Epithelial cell of proximal tubule (primary cell): ENCODE measurements at regions not wholly inside any gene's neighbourhood (a gene's known extent, or its start where the extent isn't known, plus 50 kb on each side); places are given as distances from the start of the nearest gene placed in this dataset.
"Not testable (repeated sequence)": the region's sequence is repeated elsewhere in the genome, so short reads cannot be mapped to it uniquely, and the experiment has no call there.

Experiments used
- DNase-seq: peaks from one replicate; pipeline ENCODE4 v3.0.0-alpha.2; 2011; ENCODE audit warnings: low read depth
- H3K4me3 ChIP-seq: 2 replicates; pipeline ENCODE4 v1.5.1; 2011; ENCODE audit warnings: low read depth, mild to moderate bottlenecking, low read length
- TF ChIP-seq, protein P1 (sequence below): conservative IDR thresholded peaks from 2 replicates; pipeline ENCODE4 v1.5.1; 2012; ENCODE audit warnings: low read depth, mild to moderate bottlenecking, low read length

DNA sequence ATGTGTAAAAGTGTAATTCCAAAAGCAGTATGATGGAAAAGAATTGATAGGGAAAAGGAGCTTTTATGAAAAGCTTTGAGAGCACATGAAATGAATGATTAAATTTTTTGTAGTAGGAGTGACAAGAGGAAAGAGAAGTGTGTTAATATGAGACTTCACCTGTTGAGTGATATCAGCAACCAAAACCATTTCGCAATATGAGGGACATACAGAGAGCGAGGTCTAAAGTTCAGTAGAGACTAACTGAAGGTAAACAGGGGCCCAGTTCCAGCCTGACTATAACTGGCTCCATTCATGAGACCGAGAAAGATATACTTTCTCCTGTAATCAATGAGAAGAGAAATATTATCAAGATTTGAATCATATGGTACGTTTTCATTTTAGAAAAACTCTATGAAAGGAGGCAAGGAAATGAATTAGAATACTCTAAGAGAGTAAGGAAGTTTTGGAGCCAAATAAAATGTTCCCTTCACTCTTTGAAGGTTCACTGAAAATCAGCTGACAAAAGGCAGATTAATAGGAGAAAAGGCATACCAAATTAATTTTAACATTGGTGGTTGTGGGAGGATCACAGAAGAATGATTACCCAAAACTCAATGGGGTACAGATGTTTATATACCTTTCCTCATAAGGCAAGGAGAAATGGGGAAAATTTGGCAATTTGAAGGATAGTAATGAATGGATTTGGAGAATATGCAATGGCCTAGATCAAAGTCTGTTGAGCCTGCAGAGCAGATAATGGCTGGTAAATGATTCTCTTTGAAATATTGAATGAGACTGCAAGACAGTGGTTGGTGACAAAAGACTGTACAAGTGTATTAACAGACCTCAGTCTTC, 932.2 kb downstream of the TDRD15 start:
- DNase-seq: no peak
- no peak overlapping the region for H3K4me3 ChIP-seq
- TF ChIP-seq, protein P1, sequence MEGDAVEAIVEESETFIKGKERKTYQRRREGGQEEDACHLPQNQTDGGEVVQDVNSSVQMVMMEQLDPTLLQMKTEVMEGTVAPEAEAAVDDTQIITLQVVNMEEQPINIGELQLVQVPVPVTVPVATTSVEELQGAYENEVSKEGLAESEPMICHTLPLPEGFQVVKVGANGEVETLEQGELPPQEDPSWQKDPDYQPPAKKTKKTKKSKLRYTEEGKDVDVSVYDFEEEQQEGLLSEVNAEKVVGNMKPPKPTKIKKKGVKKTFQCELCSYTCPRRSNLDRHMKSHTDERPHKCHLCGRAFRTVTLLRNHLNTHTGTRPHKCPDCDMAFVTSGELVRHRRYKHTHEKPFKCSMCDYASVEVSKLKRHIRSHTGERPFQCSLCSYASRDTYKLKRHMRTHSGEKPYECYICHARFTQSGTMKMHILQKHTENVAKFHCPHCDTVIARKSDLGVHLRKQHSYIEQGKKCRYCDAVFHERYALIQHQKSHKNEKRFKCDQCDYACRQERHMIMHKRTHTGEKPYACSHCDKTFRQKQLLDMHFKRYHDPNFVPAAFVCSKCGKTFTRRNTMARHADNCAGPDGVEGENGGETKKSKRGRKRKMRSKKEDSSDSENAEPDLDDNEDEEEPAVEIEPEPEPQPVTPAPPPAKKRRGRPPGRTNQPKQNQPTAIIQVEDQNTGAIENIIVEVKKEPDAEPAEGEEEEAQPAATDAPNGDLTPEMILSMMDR: no peak

DNA sequence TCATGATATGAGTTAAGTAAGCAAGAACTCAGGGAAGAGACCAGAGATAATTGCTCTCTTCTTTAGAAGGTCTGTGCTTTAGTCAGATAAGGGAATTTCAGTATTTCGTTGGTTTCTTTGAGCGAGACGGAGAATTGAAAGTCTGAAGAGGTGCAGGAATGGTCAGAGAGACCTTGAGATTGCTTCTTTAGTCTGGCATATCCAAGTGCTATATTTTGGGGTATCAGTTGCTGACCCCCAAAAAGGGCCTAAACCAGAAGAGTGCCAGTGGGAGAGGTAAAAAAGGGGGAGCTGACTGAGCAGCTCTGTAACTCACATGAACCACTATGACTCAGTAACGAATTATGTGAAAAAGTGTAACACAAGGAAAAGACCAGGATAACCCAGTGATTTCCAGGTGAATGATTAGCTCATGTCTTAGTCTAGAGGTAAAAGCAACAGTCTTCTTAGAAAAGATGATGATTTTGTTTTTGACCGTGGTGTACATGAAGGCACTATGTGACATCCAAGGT, 932.9 kb downstream of the TDRD15 start:
- TF ChIP-seq, protein P1: no peak
- peak; percentile 39 for DNase-seq
- H3K4me3 ChIP-seq: no peak overlapping the region

DNA sequence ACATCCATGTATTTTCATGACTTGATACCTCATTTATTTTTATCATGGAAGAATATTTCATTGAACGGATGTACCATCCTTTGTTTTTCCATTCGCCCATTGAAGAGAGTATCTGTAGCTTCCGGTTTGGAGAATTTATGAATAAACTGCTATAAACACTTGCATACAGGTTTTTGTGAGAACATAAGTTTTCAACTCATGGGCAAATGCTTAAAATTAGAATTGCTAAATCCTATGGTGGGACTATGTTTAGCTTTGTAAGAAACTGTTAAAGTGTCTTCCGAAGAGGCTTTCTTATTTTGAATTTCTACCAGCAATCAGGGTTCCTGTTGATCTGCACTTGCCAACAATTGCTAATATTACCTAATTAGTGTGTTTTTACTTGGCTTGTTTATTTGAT, 938.9 kb downstream of the TDRD15 start:
- TF ChIP-seq, protein P1: no peak
- no peak overlapping the region for H3K4me3 ChIP-seq
- DNase-seq: no peak

DNA sequence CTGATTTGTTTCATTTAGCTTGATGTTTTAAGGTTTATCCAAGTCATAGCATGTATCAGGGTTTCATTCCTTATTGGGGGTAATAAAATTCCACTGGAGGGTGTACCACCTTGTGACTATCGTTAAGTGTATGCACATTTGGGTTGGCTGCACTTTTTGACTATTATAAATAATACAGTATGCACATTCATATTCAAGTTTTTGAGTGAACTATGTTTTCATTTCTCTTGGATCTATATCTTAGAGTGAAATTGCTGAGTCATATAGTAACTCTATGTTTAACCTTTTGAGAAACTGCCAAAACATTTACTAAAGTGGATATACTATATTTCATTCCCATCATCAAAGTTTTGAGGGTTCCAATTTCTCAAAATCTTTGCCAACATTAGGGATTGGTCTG, 952.7 kb downstream of the TDRD15 start:
- TF ChIP-seq, protein P1: no peak
- no peak for DNase-seq
- H3K4me3 ChIP-seq: no peak overlapping the region

DNA sequence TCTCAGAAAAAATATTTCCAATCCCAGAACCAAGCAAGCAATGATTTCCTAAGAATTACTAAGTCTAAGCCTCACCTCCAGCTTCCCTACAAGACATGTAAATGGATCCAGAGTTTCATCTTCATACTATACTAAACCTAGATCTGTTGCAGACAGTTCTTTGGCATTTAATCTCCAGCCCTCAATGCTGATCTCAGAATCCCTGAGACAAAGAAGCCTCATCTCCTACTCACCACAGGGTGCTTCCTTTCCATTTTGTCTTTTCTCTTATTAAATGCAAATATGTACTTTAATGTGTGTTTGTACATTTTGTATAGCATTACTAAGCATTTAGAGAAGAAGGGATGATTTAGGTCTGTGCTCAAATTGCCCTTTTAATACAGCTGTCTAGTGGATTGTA, 954.9 kb downstream of the TDRD15 start:
- TF ChIP-seq, protein P1: no peak
- no peak for DNase-seq
- no peak overlapping the region for H3K4me3 ChIP-seq

DNA sequence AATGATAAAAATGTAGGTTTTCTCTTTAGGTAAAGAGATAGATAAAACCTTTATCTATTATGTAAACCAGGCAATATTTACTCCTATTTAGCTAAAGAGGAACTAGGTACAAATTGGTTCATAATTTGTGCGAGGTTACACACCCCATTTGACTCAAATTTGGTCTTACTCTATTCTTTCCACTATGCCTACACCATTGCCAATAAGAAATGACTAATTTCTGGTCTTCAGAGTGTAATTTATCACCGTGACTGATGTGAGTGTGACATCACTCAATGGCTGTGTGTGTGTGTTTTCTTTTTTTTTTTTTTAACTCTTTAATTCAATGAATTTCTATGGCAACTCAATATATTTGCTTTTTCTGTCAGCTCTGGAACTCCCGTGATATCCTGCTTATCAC, 955.8 kb downstream of the TDRD15 start:
- DNase-seq: no peak
- no peak overlapping the region for H3K4me3 ChIP-seq
- TF ChIP-seq, protein P1: no peak

DNA sequence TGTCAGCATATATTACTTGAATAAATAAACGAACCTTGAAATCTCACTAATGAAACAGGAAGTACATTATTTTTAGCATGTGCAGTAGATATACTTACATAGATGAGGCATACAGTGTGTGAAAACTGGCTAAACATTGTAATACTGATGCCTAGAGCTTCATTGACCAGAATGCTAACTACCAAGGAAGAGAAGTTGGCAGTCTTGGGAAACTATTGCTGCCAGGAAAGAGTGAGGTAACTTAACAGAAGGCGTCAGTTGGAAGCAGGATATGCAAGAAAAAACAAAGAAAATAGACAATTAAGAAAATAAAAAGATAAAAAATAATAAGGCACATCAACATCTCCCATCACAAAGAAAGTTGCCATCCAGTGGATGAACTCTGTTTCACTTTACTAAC, 963.0 kb downstream of the TDRD15 start:
- H3K4me3 ChIP-seq: no peak overlapping the region
- TF ChIP-seq, protein P1: no peak
- DNase-seq: no peak

DNA sequence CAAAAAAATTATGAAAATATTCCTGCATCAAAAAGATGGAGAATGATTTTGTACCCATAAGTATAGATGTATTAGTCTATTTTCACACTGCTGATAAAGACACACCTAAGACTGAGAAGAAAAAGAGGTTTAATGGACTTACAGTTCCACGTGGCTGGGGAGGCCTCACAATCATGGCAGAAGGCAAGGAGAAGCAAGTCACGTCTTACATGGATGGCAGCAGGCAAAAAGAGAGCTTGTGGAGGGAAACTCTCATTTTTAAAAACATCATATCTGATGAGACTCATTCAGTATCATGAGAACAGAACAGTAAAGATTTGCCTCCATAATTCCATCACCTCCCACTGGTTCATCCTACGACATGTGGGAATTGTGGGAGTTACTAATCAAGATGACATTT, 979.8 kb downstream of the TDRD15 start:
- DNase-seq, H3K4me3 ChIP-seq: not testable (repeated sequence)
